HEK293T (cell line): ENCODE measurements at regions not wholly inside any gene's neighbourhood (a gene's known extent, or its start where the extent isn't known, plus 50 kb on each side); places are given as distances from the start of the nearest gene placed in this dataset.

Experiments used
- CTCF ChIA-PET: fragments of 350-600 bp; formaldehyde crosslinking; extraction: SDS; loops from one replicate; lab custom pipeline; 2021; ENCODE audit warnings: antibody characterized with exemption, inconsistent platforms; lab: Yijun Ruan, JAX
- POLR2A ChIA-PET: fragments of 350-600 bp; formaldehyde crosslinking; extraction: SDS; loops from one replicate; lab custom pipeline; 2020; ENCODE audit warnings: antibody characterized with exemption, inconsistent platforms; lab: Yijun Ruan, JAX
- DNase-seq: peaks from one replicate; pipeline ENCODE4 v3.0.0; 2012; ENCODE audit warnings: mixed read lengths; ENCODE audit errors: extremely low spot score
- ARNT ChIP-seq: fragments of 450-650 bp; IDR thresholded peaks from 2 replicates; pipeline ENCODE4 v1.6.1; 2017; ENCODE audit warnings: mild to moderate bottlenecking
- BHLHE40 ChIP-seq: fragments of 450-650 bp; IDR thresholded peaks from 2 replicates; pipeline ENCODE4 v1.6.1; 2016; ENCODE audit warnings: mild to moderate bottlenecking, moderate library complexity, borderline replicate concordance
- CTBP1 ChIP-seq: fragments of 450-650 bp; IDR thresholded peaks from 2 replicates; pipeline ENCODE4 v1.6.1; 2016; ENCODE audit warnings: borderline replicate concordance
- ELF4 ChIP-seq: fragments of 450-650 bp; IDR thresholded peaks from 2 replicates; pipeline ENCODE4 v1.6.1; 2017; ENCODE audit warnings: antibody characterized with exemption
- FOXA1 ChIP-seq: fragments of 450-650 bp; IDR thresholded peaks from 2 replicates; pipeline ENCODE4 v1.6.1; 2016; ENCODE audit warnings: mild to moderate bottlenecking
- FOXK2 ChIP-seq: fragments of 450-650 bp; IDR thresholded peaks from 2 replicates; pipeline ENCODE4 v1.6.1; 2016; ENCODE audit warnings: mild to moderate bottlenecking
- FOXM1 ChIP-seq: fragments of 450-650 bp; IDR thresholded peaks from 2 replicates; pipeline ENCODE4 v1.6.1; 2017; ENCODE audit warnings: mild to moderate bottlenecking, borderline replicate concordance
- HDGF ChIP-seq: fragments of 450-650 bp; IDR thresholded peaks from 2 replicates; pipeline ENCODE4 v1.6.1; 2017; ENCODE audit warnings: antibody characterized with exemption, borderline replicate concordance
- L3MBTL2 ChIP-seq: fragments of 450-650 bp; conservative IDR thresholded peaks from 2 replicates; pipeline ENCODE4 v1.6.1; 2016; ENCODE audit warnings: mild to moderate bottlenecking
- LEF1 ChIP-seq: fragments of 450-650 bp; IDR thresholded peaks from 2 replicates; pipeline ENCODE4 v1.6.1; 2017; ENCODE audit warnings: mild to moderate bottlenecking, borderline replicate concordance
- NFRKB ChIP-seq: fragments of 450-650 bp; IDR thresholded peaks from 2 replicates; pipeline ENCODE4 v1.6.1; 2016; ENCODE audit warnings: mild to moderate bottlenecking, moderate library complexity
- PKNOX1 ChIP-seq: fragments of 450-650 bp; IDR thresholded peaks from 2 replicates; pipeline ENCODE4 v1.6.1; 2016
- SP1 ChIP-seq: fragments of 450-650 bp; IDR thresholded peaks from 2 replicates; pipeline ENCODE4 v1.6.1; 2017
- SUZ12 ChIP-seq: fragments of 450-650 bp; IDR thresholded peaks from 2 replicates; pipeline ENCODE4 v1.6.1; 2016; ENCODE audit warnings: mild to moderate bottlenecking
- TARDBP ChIP-seq: fragments of 450-650 bp; IDR thresholded peaks from 2 replicates; pipeline ENCODE4 v1.6.1; 2016
- ZNF384 ChIP-seq: fragments of 450-650 bp; IDR thresholded peaks from 2 replicates; pipeline ENCODE4 v1.6.1; 2016

DNA sequence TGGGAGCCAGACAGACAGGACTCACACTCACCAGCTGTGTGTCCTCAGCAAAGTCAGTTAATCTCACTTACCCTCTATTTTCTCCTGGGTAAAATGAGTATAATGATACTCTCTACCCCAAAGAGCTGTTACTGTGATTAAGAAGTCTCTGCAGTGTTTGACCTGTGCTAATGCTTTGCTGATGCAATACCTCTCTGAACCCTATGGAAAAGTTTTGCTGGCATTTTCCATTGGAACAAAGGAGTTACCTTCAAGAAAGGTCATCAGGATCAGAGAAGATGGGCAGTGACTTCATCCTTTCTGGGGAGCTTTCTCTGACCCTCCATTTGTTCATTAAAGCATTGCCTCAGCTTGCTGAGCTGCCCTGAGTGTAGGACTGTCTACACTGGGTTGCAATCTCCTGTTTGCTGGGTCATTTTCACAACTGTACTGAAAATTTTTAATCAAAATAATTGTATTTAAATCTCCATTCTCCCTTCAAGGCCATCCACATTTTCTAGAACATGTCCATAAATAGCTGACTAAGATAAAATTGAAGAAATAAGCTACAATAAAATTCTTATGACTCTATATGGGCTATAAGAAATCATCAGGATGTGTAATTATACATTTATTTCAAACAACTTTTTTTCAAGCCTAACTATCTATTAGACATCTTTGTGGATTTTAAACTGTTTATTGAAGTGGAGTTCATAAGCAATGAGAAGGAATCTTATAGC lies 272.8 kb upstream of the CPEB2 start:
- DNase-seq, result no peak
- TF ChIP-seq ELF4 (no peak), FOXM1 (no peak), LEF1 (no peak), BHLHE40 (no peak), PKNOX1 (no peak), CTBP1 (no peak), FOXK2 (no peak), ARNT (no peak), L3MBTL2 (no peak), TARDBP (no peak), ZNF384 (no peak)
- POLR2A ChIA-PET, result no interaction called here
- CTCF ChIA-PET, result no interaction called here

DNA sequence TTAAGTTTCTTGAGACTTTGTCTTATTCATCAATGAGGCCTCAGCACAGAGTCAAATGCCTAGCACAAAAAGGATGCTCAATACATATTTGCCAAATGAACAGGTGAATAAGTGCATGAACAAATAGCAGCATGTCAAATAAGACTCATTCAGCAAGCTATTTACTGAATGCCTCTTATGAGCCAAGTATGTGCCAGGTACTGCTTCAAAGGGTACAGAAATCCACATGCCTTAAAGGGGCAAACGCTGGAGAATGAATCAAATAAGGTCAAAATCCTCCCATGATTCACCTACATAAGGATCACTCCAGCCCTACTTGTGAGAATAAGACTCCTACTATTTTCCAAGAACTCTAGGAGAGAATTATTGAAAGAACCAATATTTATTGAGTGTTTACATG lies 260.2 kb upstream of the CPEB2 start:
- ChIA-PET POLR2A (no interaction called here), CTCF (no interaction called here)
- DNase-seq, result no peak
- TF ChIP-seq PKNOX1 (no peak), ELF4 (no peak), BHLHE40 (no peak), ZNF384 (no peak), FOXK2 (no peak), L3MBTL2 (no peak)

DNA sequence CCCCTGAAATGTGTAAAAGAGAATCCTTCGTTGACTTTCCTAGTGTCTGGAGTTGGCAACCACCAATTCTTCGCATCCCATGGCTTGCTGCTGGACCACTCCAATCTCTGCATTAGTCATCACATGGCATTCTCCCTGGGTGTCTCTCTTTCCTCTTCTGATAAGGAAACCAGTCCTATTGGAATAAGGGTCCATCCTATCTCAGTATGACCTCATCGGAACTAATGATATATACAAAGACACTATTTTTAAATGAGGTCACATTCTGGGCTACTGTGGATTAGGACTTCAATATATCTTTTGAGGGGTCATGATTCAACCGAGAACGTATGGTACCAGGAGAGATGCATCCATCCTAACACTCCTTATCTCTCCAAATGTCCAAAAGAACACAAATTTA lies 259.1 kb upstream of the CPEB2 start:
- ChIA-PET CTCF (no interaction called here), POLR2A (no interaction called here)
- DNase-seq, result no peak
- no peak for TF ChIP-seq SP1
- TF ChIP-seq FOXK2, result no peak
- no peak for TF ChIP-seq LEF1
- TF ChIP-seq ELF4, result no peak
- no peak for TF ChIP-seq L3MBTL2

- POLR2A ChIA-PET, result no interaction called here
- CTCF ChIA-PET, result no interaction called here
- TF ChIP-seq L3MBTL2 (no peak), TARDBP (no peak)
- no peak for DNase-seq
Measured at GRCh38 chr4:14743601-14744000, 258.7 kb upstream of the CPEB2 start.

DNA sequence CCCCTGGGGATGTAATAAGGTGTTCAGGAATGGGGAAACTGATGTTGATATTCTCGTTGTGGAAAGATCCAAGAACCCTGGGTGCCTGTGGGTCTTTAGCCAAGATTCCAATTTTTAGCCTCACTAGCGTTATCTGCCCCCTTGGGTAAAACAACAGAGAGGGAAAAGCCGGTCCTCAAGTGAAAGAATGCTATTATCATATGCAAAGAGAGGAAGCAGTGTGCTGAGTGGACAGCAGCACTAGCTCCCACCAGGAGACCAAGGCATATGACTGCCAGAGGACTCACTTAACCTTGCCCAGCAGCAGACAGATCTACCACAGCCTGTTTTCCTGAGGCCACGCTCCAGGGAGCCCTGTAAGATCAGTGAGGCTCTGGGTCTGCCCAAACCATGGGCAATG lies 257.9 kb upstream of the CPEB2 start:
- TF ChIP-seq L3MBTL2 (no peak), CTBP1 (no peak)
- CTCF ChIA-PET, result no interaction called here
- DNase-seq, result no peak
- POLR2A ChIA-PET, result no interaction called here

DNA sequence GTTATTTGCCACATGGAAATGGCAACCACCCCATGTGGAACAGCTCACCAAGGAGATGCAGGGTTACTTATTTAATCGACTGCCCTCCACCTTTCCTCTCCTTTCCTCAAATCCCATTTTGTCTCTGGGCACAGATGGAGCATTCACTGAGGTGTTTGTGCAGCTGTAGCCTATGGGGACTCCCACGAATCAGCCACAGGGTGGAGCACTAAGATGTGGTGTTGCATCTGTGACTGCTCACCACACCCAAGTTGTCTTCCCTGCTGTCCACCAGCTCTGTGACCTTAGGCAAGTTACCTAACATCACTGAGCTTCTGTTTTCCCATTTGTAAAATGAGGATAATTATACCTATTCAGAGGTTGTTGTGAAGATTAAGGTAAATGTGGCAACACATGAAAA lies 252.4 kb upstream of the CPEB2 start:
- no peak for DNase-seq

GRCh38 chr4:14752341-14753046 lies 249.8 kb upstream of the CPEB2 start:
- POLR2A ChIA-PET, result no interaction called here
- CTCF ChIA-PET, result no interaction called here
- no peak for DNase-seq
- TF ChIP-seq L3MBTL2, result no peak
- TF ChIP-seq SUZ12, result no peak

More for the DNA sequence above, 252.4 kb upstream of the CPEB2 start:
- no peak for TF ChIP-seq NFRKB
- no peak for TF ChIP-seq ARNT
- TF ChIP-seq FOXK2, result no peak
- TF ChIP-seq SP1, result no peak
- TF ChIP-seq FOXA1, result no peak
- TF ChIP-seq HDGF, result no peak
- TF ChIP-seq CTBP1, result no peak
- no peak for TF ChIP-seq PKNOX1
- TF ChIP-seq TARDBP, result no peak
- no peak for TF ChIP-seq L3MBTL2
- no peak for TF ChIP-seq FOXM1
- no peak for TF ChIP-seq BHLHE40
- TF ChIP-seq LEF1, result no peak
- no peak for TF ChIP-seq SUZ12
- no peak for TF ChIP-seq ZNF384
- TF ChIP-seq ELF4, result no peak
- ChIA-PET CTCF (no interaction called here), POLR2A (no interaction called here)
